Mucosa of descending colon (tissue), 3 donors: ENCODE measurements at regions not wholly inside any gene's neighbourhood (a gene's known extent, or its start where the extent isn't known, plus 50 kb on each side); places are given as distances from the start of the nearest gene placed in this dataset.

ENCODE experiments used
- ATAC-seq: fragments of 200-7000 bp; cut with Tn5 transposase; one replicate; pipeline ENCODE4 v1.9.1; 2020; ENCODE audit warnings: mild to moderate bottlenecking, moderate library complexity
- DNase-seq, 3 donors: peaks; one replicate each; pipeline ENCODE4 v3.0.0-alpha.2; 2020
- H3K36me3 ChIP-seq: fragments of 200-600 bp; one replicate; pipeline ENCODE4 v1.8.0; 2021; ENCODE audit warnings: low read depth, mild to moderate bottlenecking
- H3K4me1 ChIP-seq: fragments of 200-600 bp; one replicate; pipeline ENCODE4 v1.8.0; 2021; ENCODE audit warnings: low read depth, mild to moderate bottlenecking
- H3K4me3 ChIP-seq: fragments of 200-600 bp; one replicate; pipeline ENCODE4 v1.8.0; 2021; ENCODE audit warnings: mild to moderate bottlenecking
- H3K9me3 ChIP-seq: fragments of 200-600 bp; one replicate; pipeline ENCODE4 v1.8.0; 2021; ENCODE audit warnings: mild to moderate bottlenecking
- intact Hi-C, 2 donors: fragments of 100-400 bp; cut with DNase I in 1 of 2; cut with micrococcal nuclease in 1 of 2; formaldehyde crosslinking; loops; one replicate each; pipeline versions ENCODE4 v1.11.0 to v1.11.1; 2022; cut with DNase I, micrococcal nuclease
- TF ChIP-seq, protein P1 (sequence below): fragments of 200-600 bp; IDR thresholded peaks from one replicate; pipeline ENCODE4 v1.8.0; 2022; ENCODE audit warnings: antibody characterized with exemption, mild to moderate bottlenecking
- donor health status: DM: no; HTN: no; CAD: no; lungs with moderate emphysema.
- donor health status: DM: no; HTN: no; CAD: no.
- donor health status: DM: no; HTN: yes; CAD: no.

DNA sequence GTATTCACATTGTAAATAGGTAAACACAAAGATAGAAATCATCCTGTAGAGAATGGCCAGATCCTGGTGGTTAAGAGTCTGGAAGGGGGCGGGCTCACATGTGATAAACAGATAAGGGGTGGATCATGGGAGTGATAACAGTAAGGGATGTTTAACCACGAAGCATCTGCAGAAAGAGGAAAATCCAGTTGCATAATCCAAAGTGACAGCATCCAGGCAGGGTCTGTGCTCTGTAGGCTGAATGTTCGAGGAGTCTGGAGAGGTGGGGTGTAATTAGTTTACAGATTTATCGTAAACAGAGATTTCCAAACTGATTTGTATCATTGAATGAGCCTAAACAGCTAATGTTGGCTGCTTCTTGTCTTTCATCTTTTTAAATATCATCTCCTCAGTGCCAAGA is 1009.8 kb upstream of the SLIT2 start:
- Histone ChIP-seq H3K4me1 (no peaks in the 10 kb centered on the region), H3K9me3 (no peaks in the 10 kb centered on the region), H3K36me3 (no peaks in the 10 kb centered on the region), H3K4me3 (no peak overlapping the region)
- DNase-seq (no peak), ATAC-seq (no peak)
- intact Hi-C loops = no loop called here
- TF ChIP-seq, protein P1, sequence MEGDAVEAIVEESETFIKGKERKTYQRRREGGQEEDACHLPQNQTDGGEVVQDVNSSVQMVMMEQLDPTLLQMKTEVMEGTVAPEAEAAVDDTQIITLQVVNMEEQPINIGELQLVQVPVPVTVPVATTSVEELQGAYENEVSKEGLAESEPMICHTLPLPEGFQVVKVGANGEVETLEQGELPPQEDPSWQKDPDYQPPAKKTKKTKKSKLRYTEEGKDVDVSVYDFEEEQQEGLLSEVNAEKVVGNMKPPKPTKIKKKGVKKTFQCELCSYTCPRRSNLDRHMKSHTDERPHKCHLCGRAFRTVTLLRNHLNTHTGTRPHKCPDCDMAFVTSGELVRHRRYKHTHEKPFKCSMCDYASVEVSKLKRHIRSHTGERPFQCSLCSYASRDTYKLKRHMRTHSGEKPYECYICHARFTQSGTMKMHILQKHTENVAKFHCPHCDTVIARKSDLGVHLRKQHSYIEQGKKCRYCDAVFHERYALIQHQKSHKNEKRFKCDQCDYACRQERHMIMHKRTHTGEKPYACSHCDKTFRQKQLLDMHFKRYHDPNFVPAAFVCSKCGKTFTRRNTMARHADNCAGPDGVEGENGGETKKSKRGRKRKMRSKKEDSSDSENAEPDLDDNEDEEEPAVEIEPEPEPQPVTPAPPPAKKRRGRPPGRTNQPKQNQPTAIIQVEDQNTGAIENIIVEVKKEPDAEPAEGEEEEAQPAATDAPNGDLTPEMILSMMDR = no peak

DNA sequence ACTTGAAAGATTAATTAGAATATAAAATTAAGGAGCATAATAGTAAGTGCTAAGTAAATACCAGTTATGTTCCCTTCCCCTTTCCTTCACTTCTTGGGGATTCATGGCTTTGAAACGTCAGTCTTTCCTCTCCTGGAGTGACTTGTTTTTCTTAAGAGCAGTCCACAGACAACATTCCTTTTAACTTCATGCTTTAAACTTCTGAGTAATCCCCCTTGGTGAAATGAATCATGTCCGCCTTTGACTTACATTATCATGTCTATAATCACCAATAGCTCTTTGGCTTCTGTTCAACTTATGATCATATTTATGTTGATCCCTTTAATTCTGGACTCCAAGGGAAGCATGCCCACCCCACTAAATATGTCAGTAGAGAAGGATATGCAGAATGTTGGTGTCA is 1012.1 kb upstream of the SLIT2 start:
- Histone ChIP-seq H3K4me1 (no peaks in the 10 kb centered on the region), H3K36me3 (no peaks in the 10 kb centered on the region), H3K4me3 (no peak overlapping the region), H3K9me3 (no peaks in the 10 kb centered on the region)
- intact Hi-C loops = no loop called here
- DNase-seq (no peak), ATAC-seq (no peak)
- TF ChIP-seq, protein P1 = no peak

DNA sequence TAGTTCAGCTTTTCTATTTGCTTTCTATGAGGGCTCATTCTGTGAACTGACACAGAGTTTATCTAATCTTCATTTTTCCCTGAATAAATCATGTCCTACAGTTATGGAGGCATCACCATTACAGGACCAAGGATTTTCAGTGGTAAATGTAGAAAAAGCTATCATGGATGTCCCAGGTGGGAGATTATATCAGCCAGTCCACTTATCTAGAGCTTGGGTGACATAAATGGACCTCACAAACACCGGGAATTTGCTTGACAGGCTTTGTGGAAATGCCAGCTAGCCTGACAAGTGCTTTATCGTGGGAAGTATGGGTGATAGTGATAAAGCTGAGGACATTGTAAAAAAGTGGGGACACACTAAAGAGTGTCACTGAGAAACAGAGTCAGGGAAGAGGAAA is 1015.2 kb upstream of the SLIT2 start:
- H3K4me3 ChIP-seq = no peak overlapping the region
- no peaks in the 10 kb centered on the region for H3K36me3 ChIP-seq
- ATAC-seq = no peak
- no peaks in the 10 kb centered on the region for H3K9me3 ChIP-seq
- intact Hi-C loops = no loop called here
- TF ChIP-seq, protein P1 = no peak
- no peak for DNase-seq
- H3K4me1 ChIP-seq = no peaks in the 10 kb centered on the region

DNA sequence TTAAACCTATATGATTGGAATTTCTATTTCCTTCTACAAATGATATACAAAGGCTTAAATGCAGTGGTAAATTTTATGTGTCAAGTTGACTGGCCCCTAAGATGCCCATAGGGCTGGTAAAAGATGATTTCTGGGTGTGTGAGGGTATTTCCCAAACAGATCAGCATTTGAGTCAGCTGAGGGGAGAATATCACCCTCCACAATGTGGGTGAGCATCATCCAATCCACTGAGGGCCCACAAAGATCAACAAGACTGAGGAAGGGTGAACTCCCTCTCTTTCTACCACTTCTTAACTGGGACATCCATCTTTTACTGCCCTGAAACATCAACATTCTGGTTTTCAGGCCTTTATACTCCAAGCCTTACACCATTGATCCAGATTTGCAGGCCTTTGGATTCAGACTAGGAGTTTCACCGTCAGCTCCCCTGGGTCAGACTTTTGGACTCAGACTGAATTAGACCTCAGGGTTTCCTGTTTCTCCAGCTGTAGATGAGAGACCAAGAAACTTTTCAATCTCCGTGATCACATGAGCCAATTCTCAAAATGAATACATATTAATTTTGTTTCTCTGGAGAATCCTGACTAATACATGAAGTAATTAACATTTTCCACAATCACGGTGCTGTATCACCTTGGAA is 1020.7 kb upstream of the SLIT2 start:
- ATAC-seq = no peak
- no peak overlapping the region for H3K4me3 ChIP-seq

DNA sequence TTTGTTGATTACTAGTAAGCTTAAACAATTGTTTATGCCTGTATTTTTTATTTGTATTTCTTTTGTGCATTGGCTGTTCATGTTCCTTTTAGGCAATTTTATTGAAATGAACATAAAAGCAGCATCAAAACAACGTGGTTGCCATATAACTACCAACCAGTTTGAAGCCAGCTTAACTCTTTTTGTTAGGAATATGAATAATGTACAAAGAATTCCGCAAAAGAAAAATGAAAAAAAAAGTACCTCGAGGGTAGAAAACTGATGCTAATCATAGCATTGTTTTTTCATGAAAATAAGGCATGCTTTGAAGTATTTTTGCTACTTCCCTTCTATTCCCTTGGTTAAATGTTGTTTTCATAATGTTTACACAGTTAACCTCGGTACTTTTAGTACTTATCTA is 1024.0 kb upstream of the SLIT2 start:
- Histone ChIP-seq H3K4me3 (no peak overlapping the region), H3K36me3 (no peaks in the 10 kb centered on the region), H3K9me3 (no peaks in the 10 kb centered on the region), H3K4me1 (no peaks in the 10 kb centered on the region)
- DNase-seq = no peak
- TF ChIP-seq, protein P1 = no peak
- intact Hi-C loops = no loop called here
- no peak for ATAC-seq

More for the DNA sequence above, 1020.7 kb upstream of the SLIT2 start:
- no peak for DNase-seq
- no peaks in the 10 kb centered on the region for H3K4me1 ChIP-seq
- intact Hi-C loops = no loop called here
- TF ChIP-seq, protein P1 = no peak
- H3K9me3 ChIP-seq = no peaks in the 10 kb centered on the region
- H3K36me3 ChIP-seq = no peaks in the 10 kb centered on the region

DNA sequence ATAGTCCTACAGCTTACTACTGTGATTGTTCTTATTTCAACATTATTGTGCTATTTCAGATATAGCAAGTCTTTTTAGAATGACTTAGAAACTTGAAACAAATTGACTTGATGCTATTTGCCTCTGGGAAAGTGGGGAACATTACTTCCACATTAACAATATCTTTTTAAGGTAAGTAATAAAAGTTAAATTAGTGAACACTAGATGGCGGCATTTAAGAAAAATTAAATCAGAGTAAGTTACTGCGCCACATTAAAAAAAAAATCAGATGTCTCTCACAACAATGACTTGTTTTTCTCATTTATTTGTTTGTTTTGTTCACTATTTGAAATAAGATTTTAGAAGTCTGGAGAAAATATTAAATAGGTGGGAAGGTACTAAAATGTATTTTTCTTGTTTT is 1026.9 kb upstream of the SLIT2 start:
- intact Hi-C loops = no loop called here
- DNase-seq (no peak), ATAC-seq (no peak)
- Histone ChIP-seq H3K4me1 (no peaks in the 10 kb centered on the region), H3K4me3 (no peak overlapping the region), H3K36me3 (no peaks in the 10 kb centered on the region), H3K9me3 (no peaks in the 10 kb centered on the region)
- TF ChIP-seq, protein P1 = no peak
